ENCODE measurements at regions not wholly inside any gene's neighbourhood (a gene's known extent, or its start where the extent isn't known, plus 50 kb on each side); places are given as distances from the start of the nearest gene placed in this dataset.
"Not testable (repeated sequence)": the region's sequence is repeated elsewhere in the genome, so short reads cannot be mapped to it uniquely, and the experiment has no call there.

DNA sequence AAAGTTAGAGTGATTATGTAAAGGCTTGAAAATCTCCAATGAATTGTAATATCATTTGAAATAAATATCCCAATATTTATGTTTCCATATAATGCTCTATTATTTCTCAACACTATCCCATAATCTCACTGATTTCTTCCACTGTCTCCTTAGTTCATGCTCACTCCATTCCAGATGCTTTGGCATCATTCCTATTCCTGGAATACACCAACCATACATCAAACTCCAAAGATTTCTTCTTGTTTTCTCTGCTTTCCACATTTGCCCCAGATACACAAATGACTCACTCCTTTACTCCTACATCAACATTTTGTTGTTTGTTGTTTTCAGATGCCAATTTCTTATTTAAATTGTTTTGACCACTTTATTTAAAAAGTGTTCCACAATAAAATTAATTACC is 1390.8 kb downstream of the ZPLD1 start:
- H3K9me3 ChIP-seq (ENCODE audit: control insufficient read depth in 1 of 2, low read length in 2 of 2), result peaks cover 0 to 5% of the 10 kb centered on the region in 2 donors

DNA sequence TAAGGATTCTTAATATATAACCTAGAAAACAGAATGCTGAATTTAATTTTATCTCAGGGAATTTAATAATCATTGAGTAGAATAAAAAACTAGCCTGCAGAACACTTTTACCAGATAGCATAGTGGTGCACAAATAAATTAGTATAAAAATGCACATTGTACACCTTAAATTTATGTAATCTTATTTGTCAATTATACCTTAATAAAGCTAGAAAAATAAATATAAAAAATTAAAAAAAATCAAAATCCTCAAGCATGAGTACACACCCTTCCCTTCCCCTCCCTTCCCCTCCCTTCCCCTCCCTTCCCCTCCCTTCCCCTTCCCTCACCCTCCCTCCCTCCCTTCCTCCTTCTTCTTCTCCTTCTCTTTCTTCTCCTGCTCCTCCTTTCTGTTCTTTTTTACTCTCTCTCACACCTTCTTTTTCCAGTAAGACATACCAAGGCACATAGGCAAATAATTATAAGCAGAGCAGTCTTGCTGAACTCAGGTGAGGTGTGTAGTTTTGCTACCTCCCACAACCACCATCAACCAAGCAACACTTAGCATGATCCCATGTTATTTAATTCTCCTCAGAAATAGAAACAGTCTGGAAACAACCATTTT is 1395.0 kb downstream of the ZPLD1 start:
- Histone ChIP-seq H3K36me3 (ENCODE audit: control insufficient read depth in 1 of 2, insufficient read depth in 2 of 2, low read length in 2 of 2) (no peaks in the 10 kb centered on the region), H3K27me3 (ENCODE audit: control insufficient read depth in 1 of 2, insufficient read depth in 2 of 2, low read length in 2 of 2) (no peaks in the 10 kb centered on the region), H3K9ac (ENCODE audit: low read depth in 1 of 2, low read length in 2 of 2) (no peak overlapping the region), H3K9me3 (ENCODE audit: control insufficient read depth in 1 of 2, low read length in 2 of 2) (peaks cover 0 to 5% of the 10 kb centered on the region in 2 donors), H3K27ac (ENCODE audit: low read depth, low read length) (no peak overlapping the region), H3K4me1 (ENCODE audit: control insufficient read depth in 1 of 2, insufficient read depth in 2 of 2, low read length in 2 of 2) (no peaks in the 10 kb centered on the region), H3K4me3 (ENCODE audit: low read depth in 1 of 2, low read length in 2 of 2) (no peak overlapping the region)

More for the DNA sequence above, 1390.8 kb downstream of the ZPLD1 start:
- no peak overlapping the region for H3K4me3 ChIP-seq (ENCODE audit: low read depth in 1 of 2, low read length in 2 of 2)
- H3K36me3 ChIP-seq (ENCODE audit: control insufficient read depth in 1 of 2, insufficient read depth in 2 of 2, low read length in 2 of 2), result no peaks in the 10 kb centered on the region
- H3K4me1 ChIP-seq (ENCODE audit: control insufficient read depth in 1 of 2, insufficient read depth in 2 of 2, low read length in 2 of 2), result no peaks in the 10 kb centered on the region
- no peak overlapping the region for H3K9ac ChIP-seq (ENCODE audit: low read depth in 1 of 2, low read length in 2 of 2)
- H3K27me3 ChIP-seq (ENCODE audit: control insufficient read depth in 1 of 2, insufficient read depth in 2 of 2, low read length in 2 of 2), result no peaks in the 10 kb centered on the region
- no peak overlapping the region for H3K27ac ChIP-seq (ENCODE audit: low read depth, low read length)

DNA sequence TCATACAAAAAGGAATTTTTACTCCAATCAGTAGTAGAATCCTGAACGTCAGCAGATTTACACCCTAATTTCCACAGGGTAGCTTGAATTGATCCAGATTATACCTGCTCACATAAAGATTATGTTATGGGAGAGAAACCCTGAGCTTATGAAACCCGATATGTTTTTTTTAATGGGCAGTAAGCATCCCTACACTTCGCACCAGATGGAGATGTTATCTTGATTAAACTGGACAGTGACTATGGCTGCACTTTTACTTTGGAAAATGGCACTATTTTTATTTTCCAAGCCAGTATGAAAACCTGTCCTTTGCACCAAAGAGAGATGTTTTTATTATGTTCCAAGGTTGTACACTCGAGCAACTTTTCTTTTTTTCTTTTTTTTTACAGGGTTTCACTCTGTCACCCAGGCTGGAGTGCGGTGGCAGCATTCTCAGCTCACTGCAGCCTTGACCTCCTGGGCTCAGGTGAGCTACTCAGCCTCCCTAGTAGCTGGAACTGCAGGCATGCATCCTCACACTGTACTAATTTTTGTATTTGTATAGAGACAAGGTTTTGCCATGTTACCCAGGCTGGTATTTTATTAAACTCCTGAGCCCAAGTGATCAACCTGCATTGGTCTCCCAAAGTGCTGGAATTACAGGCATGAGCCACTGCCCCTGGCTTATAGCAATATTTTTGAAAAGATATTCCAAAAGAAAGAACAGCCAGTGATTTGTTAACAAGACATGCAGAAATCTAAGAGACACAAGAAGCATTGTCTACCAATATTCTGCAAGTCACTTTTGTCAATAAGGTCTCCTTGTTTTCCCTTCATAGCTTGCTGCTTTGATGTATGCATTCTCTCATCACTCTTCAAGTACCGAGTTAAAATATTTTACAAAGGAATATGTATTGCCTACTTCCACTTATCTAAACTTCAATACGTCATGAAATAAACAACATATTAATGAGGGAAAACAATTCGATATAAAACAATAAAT is 1412.6 kb downstream of the ZPLD1 start:
- Histone ChIP-seq H3K9ac (ENCODE audit: low read depth in 1 of 2, low read length in 2 of 2) (no peak overlapping the region), H3K27ac (ENCODE audit: low read depth, low read length) (no peak overlapping the region)

DNA sequence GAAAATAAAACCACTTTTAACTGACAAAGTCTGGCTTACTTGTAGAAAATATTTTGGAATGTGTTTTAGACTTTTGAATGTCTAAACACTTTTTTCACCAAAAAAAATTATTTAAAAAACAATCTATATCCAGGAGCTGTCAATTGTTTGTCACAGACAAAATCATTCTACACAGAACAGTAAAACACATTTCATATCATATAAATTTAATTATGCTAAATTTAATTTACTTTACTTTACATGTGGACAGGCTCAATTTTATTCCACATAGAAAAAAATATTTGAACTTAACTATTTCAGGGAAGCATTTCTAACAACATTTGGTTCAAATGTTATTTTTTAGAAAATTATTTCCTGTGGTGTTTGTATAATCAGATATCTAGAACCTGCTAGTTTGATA is 1417.0 kb downstream of the ZPLD1 start:
- Histone ChIP-seq H3K27me3 (ENCODE audit: control insufficient read depth in 1 of 2, insufficient read depth in 2 of 2, low read length in 2 of 2) (no peaks in the 10 kb centered on the region), H3K4me3 (ENCODE audit: low read depth in 1 of 2, low read length in 2 of 2) (no peak overlapping the region), H3K9ac (ENCODE audit: low read depth in 1 of 2, low read length in 2 of 2) (no peak overlapping the region), H3K36me3 (ENCODE audit: control insufficient read depth in 1 of 2, insufficient read depth in 2 of 2, low read length in 2 of 2) (no peaks in the 10 kb centered on the region), H3K4me1 (ENCODE audit: control insufficient read depth in 1 of 2, insufficient read depth in 2 of 2, low read length in 2 of 2) (no peaks in the 10 kb centered on the region), H3K9me3 (ENCODE audit: control insufficient read depth in 1 of 2, low read length in 2 of 2) (no peaks in the 10 kb centered on the region), H3K27ac (ENCODE audit: low read depth, low read length) (no peak overlapping the region)

More for the DNA sequence above, 1412.6 kb downstream of the ZPLD1 start:
- H3K36me3 ChIP-seq (ENCODE audit: control insufficient read depth in 1 of 2, insufficient read depth in 2 of 2, low read length in 2 of 2), result no peaks in the 10 kb centered on the region
- H3K9me3 ChIP-seq (ENCODE audit: control insufficient read depth in 1 of 2, low read length in 2 of 2), result no peaks in the 10 kb centered on the region
- no peak overlapping the region for H3K4me3 ChIP-seq (ENCODE audit: low read depth in 1 of 2, low read length in 2 of 2)
- H3K27me3 ChIP-seq (ENCODE audit: control insufficient read depth in 1 of 2, insufficient read depth in 2 of 2, low read length in 2 of 2), result no peaks in the 10 kb centered on the region
- no peaks in the 10 kb centered on the region for H3K4me1 ChIP-seq (ENCODE audit: control insufficient read depth in 1 of 2, insufficient read depth in 2 of 2, low read length in 2 of 2)

DNA sequence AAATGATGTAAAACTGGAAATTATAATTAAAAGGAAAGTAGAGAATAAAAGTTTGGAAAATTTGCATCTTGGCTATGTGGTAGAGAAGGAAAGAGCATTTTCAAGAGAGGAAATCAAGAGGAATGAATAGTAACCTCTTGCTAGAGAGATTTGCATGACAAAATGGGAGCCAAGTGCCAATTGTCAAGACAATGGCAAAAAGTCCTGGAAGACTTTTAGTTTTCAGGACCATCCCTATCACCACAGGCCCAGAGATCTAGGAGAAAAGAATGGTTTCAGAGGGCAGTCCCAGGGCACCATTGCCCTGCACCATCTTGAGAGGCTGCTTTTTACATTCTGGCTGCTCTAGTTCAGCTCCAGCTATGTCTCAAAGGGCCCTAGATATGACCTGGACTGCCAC is 1427.6 kb downstream of the ZPLD1 start:
- no peaks in the 10 kb centered on the region for H3K4me1 ChIP-seq (ENCODE audit: control insufficient read depth in 1 of 2, insufficient read depth in 2 of 2, low read length in 2 of 2)
- no peaks in the 10 kb centered on the region for H3K27me3 ChIP-seq (ENCODE audit: control insufficient read depth in 1 of 2, insufficient read depth in 2 of 2, low read length in 2 of 2)
- no peaks in the 10 kb centered on the region for H3K36me3 ChIP-seq (ENCODE audit: control insufficient read depth in 1 of 2, insufficient read depth in 2 of 2, low read length in 2 of 2)
- no peak overlapping the region for H3K27ac ChIP-seq (ENCODE audit: low read depth, low read length)
- no peak overlapping the region for H3K9ac ChIP-seq (ENCODE audit: low read depth in 1 of 2, low read length in 2 of 2)
- H3K9me3 ChIP-seq (ENCODE audit: control insufficient read depth in 1 of 2, low read length in 2 of 2), result peaks cover 3 to 12% of the 10 kb centered on the region in 2 donors
- H3K4me3 ChIP-seq (ENCODE audit: low read depth in 1 of 2, low read length in 2 of 2), result no peak overlapping the region

DNA sequence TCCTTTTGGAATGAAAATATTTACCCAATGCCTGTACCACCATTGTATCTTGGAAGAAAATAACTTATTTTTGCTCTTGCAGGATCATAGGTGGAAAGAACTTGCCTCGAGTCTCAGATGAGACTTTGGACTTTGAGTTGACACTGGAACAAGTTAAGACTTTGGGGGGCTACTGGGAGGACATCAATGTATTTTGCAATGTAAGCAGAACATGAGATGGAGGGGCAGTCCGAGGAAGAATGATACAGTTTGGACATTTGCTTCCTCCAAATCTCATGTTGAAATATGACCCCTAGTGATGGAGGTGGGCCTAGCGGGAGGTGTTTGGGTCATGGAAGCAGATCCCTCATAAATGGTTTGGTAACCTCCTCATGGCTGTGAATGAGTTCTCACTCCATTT is 1428.6 kb downstream of the ZPLD1 start:
- H3K4me3 ChIP-seq (ENCODE audit: low read depth in 1 of 2, low read length in 2 of 2), result no peak overlapping the region
- H3K27ac ChIP-seq (ENCODE audit: low read depth, low read length), result no peak overlapping the region
- no peaks in the 10 kb centered on the region for H3K27me3 ChIP-seq (ENCODE audit: control insufficient read depth in 1 of 2, insufficient read depth in 2 of 2, low read length in 2 of 2)
- H3K9me3 ChIP-seq (ENCODE audit: control insufficient read depth in 1 of 2, low read length in 2 of 2), result peaks cover 3 to 12% of the 10 kb centered on the region in 2 donors
- no peaks in the 10 kb centered on the region for H3K36me3 ChIP-seq (ENCODE audit: control insufficient read depth in 1 of 2, insufficient read depth in 2 of 2, low read length in 2 of 2)
- no peaks in the 10 kb centered on the region for H3K4me1 ChIP-seq (ENCODE audit: control insufficient read depth in 1 of 2, insufficient read depth in 2 of 2, low read length in 2 of 2)
- no peak overlapping the region for H3K9ac ChIP-seq (ENCODE audit: low read depth in 1 of 2, low read length in 2 of 2)

DNA sequence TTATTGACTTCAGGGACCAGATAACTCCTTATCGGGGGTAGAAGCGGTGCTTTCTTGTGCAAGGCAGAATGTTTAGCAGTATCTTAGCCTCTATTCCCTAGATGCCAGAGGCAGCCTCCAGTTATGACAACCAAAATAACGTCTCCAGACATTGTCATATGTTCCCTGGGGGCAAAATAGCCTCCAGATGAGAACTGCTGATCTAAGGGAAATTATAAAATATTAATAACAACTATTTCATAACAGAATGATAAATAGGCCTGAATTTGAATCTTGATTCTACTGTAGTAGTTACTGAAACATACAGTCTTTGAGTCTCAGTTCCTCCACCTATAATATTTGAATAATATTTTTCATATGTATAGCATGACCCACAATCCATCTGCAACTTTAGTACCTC is 1431.3 kb downstream of the ZPLD1 start:
- no peak overlapping the region for H3K9ac ChIP-seq (ENCODE audit: low read depth in 1 of 2, low read length in 2 of 2)
- no peaks in the 10 kb centered on the region for H3K4me1 ChIP-seq (ENCODE audit: control insufficient read depth in 1 of 2, insufficient read depth in 2 of 2, low read length in 2 of 2)
- no peaks in the 10 kb centered on the region for H3K36me3 ChIP-seq (ENCODE audit: control insufficient read depth in 1 of 2, insufficient read depth in 2 of 2, low read length in 2 of 2)
- H3K27ac ChIP-seq (ENCODE audit: low read depth, low read length), result no peak overlapping the region
- no peaks in the 10 kb centered on the region for H3K27me3 ChIP-seq (ENCODE audit: control insufficient read depth in 1 of 2, insufficient read depth in 2 of 2, low read length in 2 of 2)
- H3K9me3 ChIP-seq (ENCODE audit: control insufficient read depth in 1 of 2, low read length in 2 of 2), result peaks cover 3 to 12% of the 10 kb centered on the region in 2 donors
- no peak overlapping the region for H3K4me3 ChIP-seq (ENCODE audit: low read depth in 1 of 2, low read length in 2 of 2)

DNA sequence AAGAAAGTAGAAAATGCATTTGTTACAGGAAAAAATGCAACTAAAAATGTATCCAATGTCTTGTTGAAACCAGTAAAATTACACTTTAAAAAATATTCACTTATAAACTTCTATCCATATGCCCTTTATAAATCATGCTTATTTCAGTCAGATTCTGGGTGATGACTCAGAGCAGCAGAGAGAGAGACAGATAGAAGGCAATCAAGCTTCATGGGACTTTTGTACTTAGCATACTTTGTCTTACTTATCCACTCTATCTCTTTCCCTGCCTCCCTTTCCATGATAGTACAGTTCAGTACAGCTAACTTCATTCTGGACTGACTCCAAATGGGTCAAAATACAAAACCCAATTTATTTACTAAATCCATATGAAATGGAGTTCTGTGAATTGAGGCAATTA is 1438.2 kb downstream of the ZPLD1 start:
- no peaks in the 10 kb centered on the region for H3K27me3 ChIP-seq (ENCODE audit: control insufficient read depth in 1 of 2, insufficient read depth in 2 of 2, low read length in 2 of 2)
- no peak overlapping the region for H3K9ac ChIP-seq (ENCODE audit: low read depth in 1 of 2, low read length in 2 of 2)
- H3K27ac ChIP-seq (ENCODE audit: low read depth, low read length), result no peak overlapping the region
- H3K36me3 ChIP-seq (ENCODE audit: control insufficient read depth in 1 of 2, insufficient read depth in 2 of 2, low read length in 2 of 2), result no peaks in the 10 kb centered on the region
- H3K9me3 ChIP-seq (ENCODE audit: control insufficient read depth in 1 of 2, low read length in 2 of 2), result no peaks in the 10 kb centered on the region
- H3K4me1 ChIP-seq (ENCODE audit: control insufficient read depth in 1 of 2, insufficient read depth in 2 of 2, low read length in 2 of 2), result no peaks in the 10 kb centered on the region
- H3K4me3 ChIP-seq (ENCODE audit: low read depth in 1 of 2, low read length in 2 of 2), result no peak overlapping the region

DNA sequence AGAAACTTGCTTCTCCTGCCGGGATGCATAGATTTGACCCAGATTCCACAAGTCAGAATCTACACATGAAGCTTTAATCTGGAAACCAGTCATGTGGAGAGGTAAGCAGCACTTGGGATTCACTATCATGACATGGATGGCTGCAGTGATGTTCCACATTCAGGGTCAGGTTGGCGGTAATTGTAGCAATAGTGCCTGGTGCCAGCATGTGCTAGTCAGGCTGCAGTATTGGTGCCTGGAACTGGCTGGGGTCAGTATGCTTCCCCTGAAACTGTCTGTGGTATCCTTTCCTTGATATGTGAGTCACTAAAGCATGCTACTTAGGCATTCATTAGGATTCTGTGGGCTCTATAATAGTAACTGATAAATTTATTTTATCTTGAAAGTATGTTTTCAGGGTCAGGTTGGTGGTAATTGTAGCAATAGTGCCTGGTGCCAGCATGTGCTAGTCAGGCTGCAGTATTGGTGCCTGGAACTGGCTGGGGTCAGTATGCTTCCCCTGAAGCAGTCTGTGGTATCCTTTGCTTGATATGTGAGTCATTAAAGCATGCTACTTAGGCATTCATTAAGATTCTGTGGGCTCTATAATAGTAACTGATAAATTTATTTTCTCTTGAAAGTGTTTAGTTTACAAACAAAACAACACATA is 1439.2 kb downstream of the ZPLD1 start:
- Histone ChIP-seq H3K4me3 (ENCODE audit: low read depth in 1 of 2, low read length in 2 of 2) (no peak overlapping the region), H3K9ac (ENCODE audit: low read depth in 1 of 2, low read length in 2 of 2) (no peak overlapping the region), H3K9me3 (ENCODE audit: control insufficient read depth in 1 of 2, low read length in 2 of 2) (no peaks in the 10 kb centered on the region), H3K27me3 (ENCODE audit: control insufficient read depth in 1 of 2, insufficient read depth in 2 of 2, low read length in 2 of 2) (no peaks in the 10 kb centered on the region), H3K4me1 (ENCODE audit: control insufficient read depth in 1 of 2, insufficient read depth in 2 of 2, low read length in 2 of 2) (no peaks in the 10 kb centered on the region), H3K27ac (ENCODE audit: low read depth, low read length) (no peak overlapping the region), H3K36me3 (ENCODE audit: control insufficient read depth in 1 of 2, insufficient read depth in 2 of 2, low read length in 2 of 2) (no peaks in the 10 kb centered on the region)

DNA sequence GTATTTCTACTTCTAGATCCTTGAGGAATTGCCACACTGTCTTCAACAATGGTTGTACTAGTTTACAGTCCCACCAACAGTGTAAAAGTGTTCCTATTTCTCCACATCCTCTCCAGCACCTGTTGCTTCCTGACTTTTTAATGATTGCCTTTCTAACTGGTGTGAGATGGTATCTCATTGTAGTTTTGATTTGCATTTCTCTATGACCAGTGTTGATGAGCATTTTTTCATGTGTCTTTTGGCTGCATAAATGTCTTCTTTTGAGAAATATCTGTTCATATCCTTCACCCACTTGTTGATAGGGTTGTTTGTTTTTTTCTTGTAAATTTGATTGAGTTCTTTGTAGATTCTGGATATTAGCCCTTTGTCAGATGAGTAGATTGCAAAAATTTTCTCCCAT is 1447.0 kb downstream of the ZPLD1 start:
- not testable (repeated sequence) for H3K9ac ChIP-seq (ENCODE audit: low read depth in 1 of 2, low read length in 2 of 2); H3K27ac ChIP-seq (ENCODE audit: low read depth, low read length); H3K4me1 ChIP-seq (ENCODE audit: control insufficient read depth in 1 of 2, insufficient read depth in 2 of 2, low read length in 2 of 2); H3K27me3 ChIP-seq (ENCODE audit: control insufficient read depth in 1 of 2, insufficient read depth in 2 of 2, low read length in 2 of 2); H3K4me3 ChIP-seq (ENCODE audit: low read depth in 1 of 2, low read length in 2 of 2); H3K36me3 ChIP-seq (ENCODE audit: control insufficient read depth in 1 of 2, insufficient read depth in 2 of 2, low read length in 2 of 2); H3K9me3 ChIP-seq (ENCODE audit: control insufficient read depth in 1 of 2, low read length in 2 of 2)
